SU-DHL-6 (cell line): ENCODE measurements at regions not wholly inside any gene's neighbourhood (a gene's known extent, or its start where the extent isn't known, plus 50 kb on each side); places are given as distances from the start of the nearest gene placed in this dataset.

Source experiments
- H2AFZ ChIP-seq: fragments of 200-600 bp; sonication (generic); 2 replicates; pipeline ENCODE4 v1.6.1; 2014; ENCODE audit warnings: low read depth, mild to moderate bottlenecking, moderate library complexity, mixed read lengths, antibody characterized with exemption, low read length; ENCODE audit not compliant: severe bottlenecking
- H3F3A ChIP-seq: fragments of 200-600 bp; shearing (Covaris generic); 2 replicates; pipeline ENCODE4 v1.6.0; 2016; ENCODE audit warnings: antibody characterized with exemption, mild to moderate bottlenecking; ENCODE audit not compliant: insufficient read depth
- H3K27ac ChIP-seq: fragments of 200-600 bp; sonication (generic); 2 replicates; pipeline ENCODE4 v1.5.1; 2016; ENCODE audit warnings: low read depth, mild to moderate bottlenecking, low read length, moderate library complexity, mixed read lengths
- H3K27me3 ChIP-seq: fragments of 200-600 bp; sonication (generic), shearing (Covaris generic); 2 replicates; pipeline ENCODE4 v1.6.0; 2014; ENCODE audit warnings: mild to moderate bottlenecking, low read length
- H3K36me3 ChIP-seq: fragments of 200-600 bp; sonication (generic); 2 replicates; pipeline ENCODE4 v1.6.1; 2014; ENCODE audit warnings: mild to moderate bottlenecking, low read length, mixed read lengths
- H3K4me2 ChIP-seq: fragments of 300-600, 200-600 bp; shearing (Covaris generic), sonication (generic); 2 replicates; pipeline ENCODE4 v1.6.0; 2014; ENCODE audit warnings: low read length, low read depth, mild to moderate bottlenecking; ENCODE audit not compliant: poor library complexity, severe bottlenecking
- H3K4me3 ChIP-seq: fragments of 200-600 bp; sonication (generic); 2 replicates; pipeline ENCODE4 v1.5.1; 2014; ENCODE audit warnings: antibody characterized with exemption, low read length, mild to moderate bottlenecking, mixed read lengths; ENCODE audit not compliant: insufficient read depth, poor library complexity, severe bottlenecking
- H3K79me2 ChIP-seq: fragments of 200-600 bp; sonication (generic); 2 replicates; pipeline ENCODE4 v1.6.1; 2014; ENCODE audit warnings: mild to moderate bottlenecking, low read length, moderate library complexity; ENCODE audit not compliant: insufficient read depth
- H3K9ac ChIP-seq: fragments of 200-600 bp; sonication (generic); 2 replicates; pipeline ENCODE4 v1.7.0; 2014; ENCODE audit warnings: mild to moderate bottlenecking, low read length
- H3K9me2 ChIP-seq: fragments of 200-600 bp; sonication (generic); replicated peaks from 2 replicates; pipeline ENCODE4 v1.6.1; 2014; ENCODE audit warnings: low read length; ENCODE audit not compliant: insufficient read depth
- H3K9me3 ChIP-seq: fragments of 200-600 bp; sonication (generic); 2 replicates; pipeline ENCODE4 v1.6.1; 2014; ENCODE audit warnings: low read length, mixed read lengths; ENCODE audit not compliant: insufficient read depth
- H4K20me1 ChIP-seq: fragments of 200-600 bp; sonication (generic); 2 replicates; pipeline ENCODE4 v1.6.1; 2014; ENCODE audit warnings: low read depth, mild to moderate bottlenecking, antibody characterized with exemption, low read length, moderate library complexity, mixed read lengths
- CTCF ChIP-seq: fragments of 200-600 bp; sonication (generic); IDR thresholded peaks from one replicate; pipeline ENCODE4 v1.5.1; 2017; ENCODE audit warnings: antibody characterized with exemption, mild to moderate bottlenecking, low read length, moderate library complexity; ENCODE audit not compliant: insufficient read depth, poor library complexity, severe bottlenecking
- EZH2phosphoT487 ChIP-seq: fragments of 200-600 bp; sonication (generic), shearing (Covaris generic); conservative IDR thresholded peaks from 2 replicates; pipeline ENCODE4 v1.6.1; 2018; ENCODE audit warnings: mild to moderate bottlenecking, antibody characterized with exemption, low read length, moderate library complexity, mixed read lengths

GRCh38 chr14:106681568-106681967 is 1155.2 kb downstream of the TMEM121 start:
- no peak overlapping the region for H3K27ac ChIP-seq
- H4K20me1 ChIP-seq, result no peaks in the 10 kb centered on the region
- H3K27me3 ChIP-seq, result no peaks in the 10 kb centered on the region
- H3K9me2 ChIP-seq, result no peaks in the 10 kb centered on the region
- TF ChIP-seq CTCF (peak; percentile 67), EZH2phosphoT487 (no peak)
- no peaks in the 10 kb centered on the region for H3K79me2 ChIP-seq
- H3K9ac ChIP-seq, result no peak overlapping the region
- no peaks in the 10 kb centered on the region for H3K9me3 ChIP-seq
- H3K4me2 ChIP-seq, result no peak overlapping the region
- H3K4me3 ChIP-seq, result no peak overlapping the region
- no peaks in the 10 kb centered on the region for H3K36me3 ChIP-seq
- no peak overlapping the region for H2AFZ ChIP-seq
- H3F3A ChIP-seq, result no peaks in the 10 kb centered on the region

GRCh38 chr14:106683631-106684030 is 1157.2 kb downstream of the TMEM121 start:
- Histone ChIP-seq H3K79me2 (no peaks in the 10 kb centered on the region), H3K36me3 (no peaks in the 10 kb centered on the region), H3K4me2 (no peak overlapping the region), H3K27me3 (no peaks in the 10 kb centered on the region), H3K9me2 (no peaks in the 10 kb centered on the region), H3F3A (0 out of 2 replicates have a peak, but pooled peaks cover under 1% of the 10 kb centered on the region), H2AFZ (no peak overlapping the region), H3K4me3 (no peak overlapping the region), H3K9ac (no peak overlapping the region), H4K20me1 (no peaks in the 10 kb centered on the region), H3K9me3 (no peaks in the 10 kb centered on the region), H3K27ac (no peak overlapping the region)
- TF ChIP-seq EZH2phosphoT487, result no peak

GRCh38 chr14:106686533-106686932 is 1160.2 kb downstream of the TMEM121 start:
- no peaks in the 10 kb centered on the region for H4K20me1 ChIP-seq
- H3K27ac ChIP-seq, result no peak overlapping the region
- no peak overlapping the region for H3K4me2 ChIP-seq
- H3K9me2 ChIP-seq, result no peaks in the 10 kb centered on the region
- peaks cover 1% of the 10 kb centered on the region; the same call in 1 of the 2 replicates for H3K9me3 ChIP-seq
- no peak overlapping the region for H3K4me3 ChIP-seq
- no peaks in the 10 kb centered on the region for H3K36me3 ChIP-seq
- H3K79me2 ChIP-seq, result no peaks in the 10 kb centered on the region
- no peaks in the 10 kb centered on the region for H3K27me3 ChIP-seq
- no peak for TF ChIP-seq EZH2phosphoT487
- no peak for TF ChIP-seq CTCF
- no peak overlapping the region for H2AFZ ChIP-seq
- peaks cover 16% of the 10 kb centered on the region; the same call in 1 of the 2 replicates for H3F3A ChIP-seq
- H3K9ac ChIP-seq, result no peak overlapping the region

- Histone ChIP-seq H2AFZ (no peak overlapping the region), H3K27me3 (no peaks in the 10 kb centered on the region), H3K9me2 (no peaks in the 10 kb centered on the region), H3K36me3 (no peaks in the 10 kb centered on the region), H3F3A (peaks cover 16% of the 10 kb centered on the region; the same call in 1 of the 2 replicates), H3K27ac (no peak overlapping the region), H4K20me1 (no peaks in the 10 kb centered on the region), H3K9me3 (peaks cover 7% of the 10 kb centered on the region; the same call in 1 of the 2 replicates), H3K79me2 (no peaks in the 10 kb centered on the region), H3K4me2 (no peak overlapping the region), H3K9ac (no peak overlapping the region), H3K4me3 (no peak overlapping the region)
- TF ChIP-seq CTCF (no peak), EZH2phosphoT487 (no peak)
These were observed 1164.0 kb downstream of the TMEM121 start for GRCh38 chr14:106690333-106690891.
